ENCODE measurements at regions not wholly inside any gene's neighbourhood (a gene's known extent, or its start where the extent isn't known, plus 50 kb on each side); places are given as distances from the start of the nearest gene placed in this dataset.

- Histone ChIP-seq H3K9me3 (peaks cover 0 to 20% (median 6%) of the 10 kb centered on the region in 8 donors), H3K27ac (no peak overlapping the region), H3K4me3 (no peak overlapping the region), H3K4me1 (no peaks in the 10 kb centered on the region), H3K36me3 (no peaks in the 10 kb centered on the region), H3K27me3 (replicated peaks in 1 of 7) (no peaks in the 10 kb centered on the region)
- no peak for TF ChIP-seq POLR2AphosphoS5 (IDR thresholded peaks at IDR 0.05)
- no peak for TF ChIP-seq POLR2A (IDR thresholded peaks at IDR 0.05)
- no peak for TF ChIP-seq CTCF (IDR thresholded peaks at IDR 0.05 in 8 of 11, conservative IDR thresholded peaks at IDR 0.05 in 3 of 11)
- intact Hi-C loops (cut with DNase I; ENCODE audit: low total_unique reads) = no loop called here
- no peak for DNase-seq
- WGBS, 5 donors = 87 to 92% (median 91%) methylated on average over 41 of the region's 41 CpGs
Measured at GRCh38 chr4:134327274-134328122, 125.9 kb upstream of the PABPC4L start.

- WGBS, 5 donors = 86 to 95% (median 90%) methylated on average over 16 of the region's 16 CpGs
- TF ChIP-seq POLR2A (IDR thresholded peaks at IDR 0.05) (no peak), CTCF (IDR thresholded peaks at IDR 0.05 in 8 of 11, conservative IDR thresholded peaks at IDR 0.05 in 3 of 11) (no peak), POLR2AphosphoS5 (IDR thresholded peaks at IDR 0.05) (no peak)
- no peak for DNase-seq
Measured at GRCh38 chr4:134326866-134327265, 125.3 kb upstream of the PABPC4L start.

GRCh38 chr4:134324179-134324578 lies 122.6 kb upstream of the PABPC4L start:
- no peak for DNase-seq
- no peaks in the 10 kb centered on the region for H3K27me3 ChIP-seq (replicated peaks in 1 of 7)
- H3K27ac ChIP-seq = no peak overlapping the region
- H3K36me3 ChIP-seq = no peaks in the 10 kb centered on the region
- TF ChIP-seq CTCF (IDR thresholded peaks at IDR 0.05 in 8 of 11, conservative IDR thresholded peaks at IDR 0.05 in 3 of 11) (no peak), POLR2A (IDR thresholded peaks at IDR 0.05) (no peak), POLR2AphosphoS5 (IDR thresholded peaks at IDR 0.05) (no peak)
- H3K4me1 ChIP-seq = no peaks in the 10 kb centered on the region
- peaks cover 0 to 30% (median 8%) of the 10 kb centered on the region in 8 donors for H3K9me3 ChIP-seq
- intact Hi-C loops (cut with DNase I; ENCODE audit: low total_unique reads) = no loop called here
- 65 to 84% (median 76%) methylated on average over 1 of the region's 1 CpG for WGBS, 5 donors
- no peak overlapping the region for H3K4me3 ChIP-seq

More at GRCh38 chr4:134326866-134327265, 125.3 kb upstream of the PABPC4L start:
- H3K9me3 ChIP-seq = peaks cover 0 to 20% (median 6%) of the 10 kb centered on the region in 8 donors
- intact Hi-C loops (cut with DNase I; ENCODE audit: low total_unique reads) = no loop called here
- no peaks in the 10 kb centered on the region for H3K36me3 ChIP-seq
- H3K27ac ChIP-seq = no peak overlapping the region
- no peaks in the 10 kb centered on the region for H3K4me1 ChIP-seq
- no peaks in the 10 kb centered on the region for H3K27me3 ChIP-seq (replicated peaks in 1 of 7)
- H3K4me3 ChIP-seq = no peak overlapping the region

GRCh38 chr4:134320048-134320447 lies 118.5 kb upstream of the PABPC4L start:
- Histone ChIP-seq H3K27me3 (replicated peaks in 1 of 7) (no peaks in the 10 kb centered on the region), H3K4me3 (no peak overlapping the region), H3K9me3 (peaks cover 0 to 16% (median 2%) of the 10 kb centered on the region in 8 donors), H3K4me1 (no peaks in the 10 kb centered on the region), H3K36me3 (no peaks in the 10 kb centered on the region), H3K27ac (no peak overlapping the region)
- DNase-seq = no peak
- intact Hi-C loops (cut with DNase I; ENCODE audit: low total_unique reads) = no loop called here
- WGBS, 5 donors = 34 to 52% (median 41%) methylated on average over 2 of the region's 2 CpGs
- TF ChIP-seq POLR2AphosphoS5 (IDR thresholded peaks at IDR 0.05) = no peak
- no peak for TF ChIP-seq POLR2A (IDR thresholded peaks at IDR 0.05)
- no peak for TF ChIP-seq CTCF (IDR thresholded peaks at IDR 0.05 in 8 of 11, conservative IDR thresholded peaks at IDR 0.05 in 3 of 11)
